Retinal pigment epithelial cell (primary cell): ENCODE measurements at regions not wholly inside any gene's neighbourhood (a gene's known extent, or its start where the extent isn't known, plus 50 kb on each side); places are given as distances from the start of the nearest gene placed in this dataset.
"Not testable (repeated sequence)": the region's sequence is repeated elsewhere in the genome, so short reads cannot be mapped to it uniquely, and the experiment has no call there.

ENCODE experiments used
- DNase-seq: peaks from one replicate; pipeline ENCODE4 v3.0.0-alpha.2; 2010; ENCODE audit warnings: low read depth
- H3K4me3 ChIP-seq: 2 replicates; pipeline ENCODE4 v1.5.1; 2011; ENCODE audit warnings: mild to moderate bottlenecking, low read length, control low read depth, moderate library complexity
- TF ChIP-seq, protein P1 (sequence below): conservative IDR thresholded peaks from 2 replicates; pipeline ENCODE4 v1.5.1; 2011; ENCODE audit warnings: low read depth, low read length, control low read depth, inconsistent platforms

DNA sequence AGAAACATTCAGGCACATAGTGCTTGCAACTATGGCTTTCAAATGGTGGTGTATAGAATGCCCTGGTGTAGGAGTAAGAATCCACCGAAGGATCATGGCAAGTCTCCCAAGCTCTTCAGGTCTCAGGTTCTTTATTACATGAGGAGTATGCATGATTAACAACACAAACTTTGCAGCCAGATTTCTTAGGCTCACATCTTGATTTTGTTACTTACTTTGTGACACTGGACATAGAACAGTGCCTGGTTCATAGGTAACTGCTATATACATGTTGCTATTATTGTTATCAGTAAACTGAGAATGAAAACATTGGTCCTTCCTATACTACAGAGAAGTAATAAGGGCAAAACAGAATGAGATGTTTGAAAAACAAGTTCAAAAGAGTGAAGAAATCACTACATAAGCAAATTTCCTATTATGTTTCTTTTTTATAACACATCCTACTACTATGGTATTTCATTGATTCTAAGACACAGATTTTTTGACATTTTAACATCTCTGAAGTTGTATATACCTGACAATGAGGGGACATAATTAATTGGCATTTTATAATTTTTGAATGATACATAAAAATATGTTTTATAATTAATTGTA lies 284.9 kb downstream of the C1D start:
- DNase-seq: no peak
- TF ChIP-seq, protein P1, sequence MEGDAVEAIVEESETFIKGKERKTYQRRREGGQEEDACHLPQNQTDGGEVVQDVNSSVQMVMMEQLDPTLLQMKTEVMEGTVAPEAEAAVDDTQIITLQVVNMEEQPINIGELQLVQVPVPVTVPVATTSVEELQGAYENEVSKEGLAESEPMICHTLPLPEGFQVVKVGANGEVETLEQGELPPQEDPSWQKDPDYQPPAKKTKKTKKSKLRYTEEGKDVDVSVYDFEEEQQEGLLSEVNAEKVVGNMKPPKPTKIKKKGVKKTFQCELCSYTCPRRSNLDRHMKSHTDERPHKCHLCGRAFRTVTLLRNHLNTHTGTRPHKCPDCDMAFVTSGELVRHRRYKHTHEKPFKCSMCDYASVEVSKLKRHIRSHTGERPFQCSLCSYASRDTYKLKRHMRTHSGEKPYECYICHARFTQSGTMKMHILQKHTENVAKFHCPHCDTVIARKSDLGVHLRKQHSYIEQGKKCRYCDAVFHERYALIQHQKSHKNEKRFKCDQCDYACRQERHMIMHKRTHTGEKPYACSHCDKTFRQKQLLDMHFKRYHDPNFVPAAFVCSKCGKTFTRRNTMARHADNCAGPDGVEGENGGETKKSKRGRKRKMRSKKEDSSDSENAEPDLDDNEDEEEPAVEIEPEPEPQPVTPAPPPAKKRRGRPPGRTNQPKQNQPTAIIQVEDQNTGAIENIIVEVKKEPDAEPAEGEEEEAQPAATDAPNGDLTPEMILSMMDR: no peak
- no peak overlapping the region for H3K4me3 ChIP-seq

DNA sequence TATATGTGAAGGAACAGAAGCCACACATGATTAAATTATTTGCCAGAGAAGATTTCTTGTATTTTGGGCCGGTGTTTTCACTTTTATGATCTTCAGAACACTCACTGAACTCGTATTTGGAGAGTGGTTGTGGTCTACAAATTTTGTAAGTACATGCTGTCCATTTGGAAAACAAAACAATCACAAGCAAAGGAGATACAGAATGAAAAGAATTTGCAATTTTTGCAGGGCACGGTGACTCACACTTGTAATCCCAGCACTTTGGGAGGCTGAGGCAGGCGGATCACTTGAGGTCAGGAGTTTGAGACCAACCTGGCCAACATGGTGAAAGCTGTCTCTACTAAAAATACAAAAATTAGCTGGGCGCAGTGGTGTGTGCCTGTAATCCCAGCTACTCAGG lies 282.0 kb downstream of the C1D start:
- DNase-seq, H3K4me3 ChIP-seq: not testable (repeated sequence)

DNA sequence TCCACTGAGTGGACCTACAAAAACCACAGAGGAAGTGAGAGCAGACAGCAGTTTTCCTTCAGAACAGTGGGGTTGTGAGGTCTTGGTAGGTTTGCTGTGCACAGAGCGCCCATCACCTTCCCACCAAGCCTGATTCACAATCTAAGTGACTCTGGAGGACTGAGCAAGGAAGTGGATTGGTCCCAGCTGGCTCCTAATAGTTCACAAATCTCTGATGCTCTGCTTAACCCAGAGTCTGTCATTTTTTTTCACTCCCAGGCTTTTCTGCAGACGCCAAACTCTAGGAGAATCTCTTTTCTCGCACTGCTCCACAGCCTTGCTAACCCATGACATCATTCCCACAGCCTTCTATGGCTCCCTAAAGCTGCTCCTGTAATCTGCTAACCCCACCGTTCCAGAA lies 280.4 kb downstream of the C1D start:
- H3K4me3 ChIP-seq: no peak overlapping the region
- TF ChIP-seq, protein P1: no peak
- no peak for DNase-seq

DNA sequence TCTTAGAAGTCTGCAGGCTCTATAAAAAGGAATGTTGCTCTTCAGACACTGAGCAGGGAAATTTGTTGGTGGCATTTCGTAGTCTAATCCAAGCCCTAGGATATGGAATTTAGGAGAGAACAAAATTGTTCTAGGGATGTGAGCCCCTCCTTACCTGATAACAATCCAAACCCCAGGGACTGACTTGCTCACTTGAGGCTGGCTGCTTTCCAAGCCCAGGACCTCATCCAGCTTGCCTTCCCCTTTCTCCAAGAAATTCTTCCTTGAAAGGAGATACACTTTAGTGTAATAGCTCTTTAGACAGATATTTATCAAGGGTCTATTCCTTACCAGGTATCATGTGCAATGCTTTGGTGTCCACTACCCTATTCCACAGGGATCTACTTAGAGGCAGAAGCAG lies 279.8 kb downstream of the C1D start:
- H3K4me3 ChIP-seq: no peak overlapping the region
- DNase-seq: no peak
- TF ChIP-seq, protein P1: no peak

DNA sequence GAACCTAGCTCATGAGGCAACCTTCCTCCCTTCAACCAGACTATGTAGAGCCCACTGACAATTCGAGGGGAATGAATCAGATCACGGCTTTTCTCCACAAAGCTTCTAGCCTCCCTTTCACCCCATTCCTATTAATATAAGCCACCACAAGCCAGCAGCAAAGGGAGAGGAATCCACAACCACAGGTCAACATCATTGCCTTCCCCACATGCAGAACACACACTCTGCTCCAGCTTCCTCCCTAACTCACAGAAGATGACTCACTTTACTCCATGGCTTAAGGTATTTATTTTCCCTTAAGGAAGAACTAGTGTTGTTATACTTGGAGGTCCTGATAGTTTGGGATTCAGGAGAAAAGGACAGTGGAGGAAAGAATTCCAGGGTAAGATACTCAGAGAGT lies 272.2 kb downstream of the C1D start:
- no peak overlapping the region for H3K4me3 ChIP-seq
- TF ChIP-seq, protein P1: no peak
- no peak for DNase-seq

DNA sequence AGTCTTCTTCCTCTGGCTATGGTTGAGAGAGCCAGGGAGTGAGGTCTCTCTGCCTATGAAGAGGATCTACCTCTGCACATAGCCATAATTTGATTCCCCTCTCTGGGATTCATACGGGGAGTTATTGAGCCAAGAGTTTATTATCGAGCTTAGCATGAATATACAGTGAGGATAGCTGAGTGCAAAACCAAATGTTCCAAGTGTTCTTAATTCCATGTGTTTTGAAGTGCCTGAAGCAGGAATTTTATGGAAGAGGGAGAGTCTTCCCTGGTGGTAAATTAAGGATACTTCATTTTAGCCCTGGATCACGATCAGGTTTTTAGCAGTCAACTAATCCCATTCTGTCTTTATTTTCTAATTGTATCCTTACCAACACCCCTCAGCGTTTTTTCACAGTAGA lies 270.6 kb downstream of the C1D start:
- DNase-seq: no peak
- H3K4me3 ChIP-seq: no peak overlapping the region

DNA sequence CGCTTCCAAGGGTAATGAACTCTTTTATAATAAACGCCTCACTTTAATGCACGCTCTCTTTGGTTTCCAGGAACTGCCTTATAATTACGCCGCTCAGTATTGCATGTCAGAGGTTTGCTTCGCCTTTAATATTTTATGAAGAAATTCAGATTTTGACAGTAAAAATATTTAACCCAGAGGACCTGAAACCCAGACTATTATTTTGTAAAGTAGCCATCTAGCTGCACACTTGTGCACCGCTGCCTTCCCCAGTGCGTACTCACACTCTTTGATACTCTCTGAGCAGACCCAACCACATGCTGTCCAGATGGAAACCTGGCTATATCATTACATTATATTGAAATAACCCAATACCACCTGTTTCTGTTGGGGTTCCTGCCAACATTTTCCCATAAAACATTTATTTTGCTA lies 270.1 kb downstream of the C1D start:
- no peak overlapping the region for H3K4me3 ChIP-seq
- DNase-seq: no peak
- TF ChIP-seq, protein P1: no peak

More for the DNA sequence above, 270.6 kb downstream of the C1D start:
- TF ChIP-seq, protein P1: no peak
